GM12891 (cell line): ENCODE measurements at regions not wholly inside any gene's neighbourhood (a gene's known extent, or its start where the extent isn't known, plus 50 kb on each side); places are given as distances from the start of the nearest gene placed in this dataset.

Experiments
- POLR2A ChIP-seq: IDR thresholded peaks from 2 replicates; pipeline ENCODE4 v1.6.1; 2011; ENCODE audit warnings: low read depth, low read length, control low read depth
- POLR2AphosphoS5 ChIP-seq: IDR thresholded peaks from 2 replicates; pipeline ENCODE4 v1.6.1; 2011; ENCODE audit warnings: low read depth, low read length, control low read depth
- TAF1 ChIP-seq: IDR thresholded peaks from 2 replicates; pipeline ENCODE4 v1.6.1; 2011; ENCODE audit warnings: low read depth, low read length, control low read depth

DNA sequence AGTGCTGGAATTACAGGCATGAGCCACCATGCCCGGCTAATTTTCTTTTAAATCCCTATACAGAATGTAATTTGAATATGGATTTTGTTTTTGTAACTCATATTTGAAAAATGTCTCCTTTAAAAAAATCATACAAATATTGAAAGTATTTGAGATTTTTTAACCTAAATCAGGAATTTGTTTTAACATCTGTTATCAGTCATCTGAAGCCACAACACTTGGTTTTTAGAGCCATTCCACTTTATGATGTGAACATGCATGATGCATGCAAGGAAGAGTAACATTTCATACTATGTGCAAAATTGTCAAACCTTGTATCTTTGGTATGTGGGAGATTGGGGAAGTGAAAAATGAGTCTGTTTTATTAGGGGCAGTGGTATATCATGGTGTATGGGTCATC, 124.5 kb upstream of the AHI1 start:
- TF ChIP-seq POLR2A (no peak), TAF1 (no peak), POLR2AphosphoS5 (no peak)
